Stimulated activated naive B cell treated with anti-CD40 and anti-IgM and Interleukin-4, amounts not matched to agents 10 μg/mL and 1 μg/mL and 100 μg/mL, for 72 hours (primary cell): ENCODE measurements at regions not wholly inside any gene's neighbourhood (a gene's known extent, or its start where the extent isn't known, plus 50 kb on each side); places are given as distances from the start of the nearest gene placed in this dataset.

Experiments used
- ATAC-seq, 2 donors: fragments of 150-1000 bp; cut with Tn5 transposase; replicated peaks; 2 replicates each; pipeline ENCODE4 v1.10.0; 2021; ENCODE audit warnings: moderate library complexity in 1 of 2
- DNase-seq: peaks from one replicate; pipeline ENCODE4 v3.0.0; 2021
- H3K27ac Mint-ChIP-seq: one replicate; pipeline ENCODE4 v1.8.0; 2022; ENCODE audit warnings: mild to moderate bottlenecking, mixed read lengths
- H3K27me3 Mint-ChIP-seq, 2 donors: one replicate each; pipeline ENCODE4 v1.8.0; 2022; ENCODE audit warnings: mixed read lengths in 2 of 2
- H3K36me3 Mint-ChIP-seq, 2 donors: one replicate each; pipeline ENCODE4 v1.8.0; 2022; ENCODE audit warnings: mixed read lengths in 2 of 2, mild to moderate bottlenecking in 1 of 2
- H3K4me1 Mint-ChIP-seq, 2 donors: one replicate each; pipeline ENCODE4 v1.8.0; 2022; ENCODE audit warnings: mixed read lengths in 2 of 2, mild to moderate bottlenecking in 1 of 2
- H3K4me3 Mint-ChIP-seq, 2 donors: one replicate each; pipeline ENCODE4 v1.8.0; 2022; ENCODE audit warnings: mild to moderate bottlenecking in 2 of 2, mixed read lengths in 2 of 2, moderate library complexity in 1 of 2
- H3K9me3 Mint-ChIP-seq, 2 donors: one replicate each; pipeline ENCODE4 v1.8.0; 2022; ENCODE audit warnings: mixed read lengths in 2 of 2, mild to moderate bottlenecking in 1 of 2

DNA sequence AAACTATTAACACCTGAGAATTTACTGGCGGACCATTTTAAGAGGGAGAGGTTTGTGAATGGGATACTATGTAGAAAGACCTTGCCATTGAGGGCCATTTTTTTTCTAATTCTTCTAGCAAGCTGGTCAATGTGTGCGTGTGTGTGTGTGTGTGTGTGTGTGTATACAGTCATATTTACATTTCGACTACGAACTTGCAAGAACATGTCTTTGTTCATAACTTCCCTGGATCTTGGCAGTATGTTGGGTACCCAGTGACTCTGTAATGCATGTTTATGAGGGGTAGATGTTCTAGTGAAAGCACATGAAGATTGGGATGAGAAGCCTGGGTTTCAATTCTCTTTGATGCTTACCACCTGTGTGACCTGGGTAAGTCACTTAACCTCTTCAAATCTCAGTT, 133.6 kb downstream of the UBE2E3 start:
- DNase-seq (no peak), ATAC-seq (no peak)
- Mint-ChIP-seq H3K27me3 (no peaks in the 10 kb centered on the region), H3K4me3 (no peak overlapping the region), H3K27ac (no peak overlapping the region), H3K4me1 (peaks cover 0 to 3% of the 10 kb centered on the region in 2 donors), H3K9me3 (no peaks in the 10 kb centered on the region), H3K36me3 (no peaks in the 10 kb centered on the region)

DNA sequence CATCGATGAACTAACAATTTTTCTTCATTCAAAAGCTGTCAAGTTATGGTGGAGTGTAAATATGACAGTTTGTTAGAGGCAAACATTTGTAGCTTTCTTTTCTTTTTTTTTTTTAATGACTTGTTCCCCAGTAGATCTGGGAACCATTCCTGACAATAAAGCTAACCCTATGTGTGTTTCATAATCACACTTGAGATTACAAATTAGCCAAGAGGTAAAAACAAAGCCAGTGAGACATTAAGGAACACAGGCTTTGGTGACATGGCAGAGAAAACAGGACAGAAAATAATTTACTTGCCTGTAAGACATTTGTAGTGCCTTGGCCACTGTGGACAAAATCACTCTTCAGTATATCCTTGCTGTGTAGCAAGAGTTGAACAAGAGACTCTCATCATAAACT, 135.9 kb downstream of the UBE2E3 start:
- no peak overlapping the region for H3K27ac Mint-ChIP-seq

DNA sequence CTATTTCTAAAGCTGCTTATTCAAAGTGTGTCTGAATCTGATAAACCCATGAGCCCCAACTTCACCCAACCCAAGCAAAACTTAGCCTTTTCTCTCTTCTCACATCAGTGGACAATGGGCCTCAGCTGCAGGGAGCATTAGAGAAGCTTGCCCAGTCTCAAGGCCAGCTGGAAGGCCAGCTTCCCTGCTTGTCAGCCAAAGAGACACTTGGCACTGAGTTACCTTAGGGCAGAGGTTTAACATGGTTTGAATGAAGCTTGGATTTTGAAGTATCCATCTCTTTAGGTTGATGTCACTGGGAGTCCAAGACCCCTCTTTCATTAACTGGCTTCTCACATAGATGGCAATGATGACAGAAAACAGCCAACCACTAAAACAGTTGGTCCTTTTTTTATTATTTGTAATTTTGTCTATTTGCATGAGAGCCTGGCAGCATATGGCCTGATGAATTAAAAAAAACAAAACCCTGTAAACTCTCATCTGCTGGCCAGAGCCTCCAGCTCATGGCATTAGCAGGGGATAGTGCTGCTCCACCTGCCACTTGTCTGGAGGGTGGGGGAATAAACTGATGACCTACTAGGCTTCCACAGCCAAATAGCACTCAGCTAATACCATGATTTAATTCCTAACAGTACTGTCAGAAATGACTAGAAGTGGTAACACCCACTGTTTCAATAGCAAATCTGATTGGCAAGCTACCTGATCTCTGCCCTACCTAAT, 137.0 kb downstream of the UBE2E3 start:
- ATAC-seq (no peak), DNase-seq (no peak)
- Mint-ChIP-seq H3K27ac (no peak overlapping the region), H3K27me3 (no peaks in the 10 kb centered on the region), H3K9me3 (no peaks in the 10 kb centered on the region), H3K36me3 (no peaks in the 10 kb centered on the region), H3K4me3 (no peak overlapping the region), H3K4me1 (no peaks in the 10 kb centered on the region)

More for the DNA sequence above, 135.9 kb downstream of the UBE2E3 start:
- Mint-ChIP-seq H3K36me3 (no peaks in the 10 kb centered on the region), H3K27me3 (no peaks in the 10 kb centered on the region), H3K4me3 (no peak overlapping the region), H3K4me1 (no peaks in the 10 kb centered on the region), H3K9me3 (no peaks in the 10 kb centered on the region)
- ATAC-seq: no peak
- DNase-seq: no peak

DNA sequence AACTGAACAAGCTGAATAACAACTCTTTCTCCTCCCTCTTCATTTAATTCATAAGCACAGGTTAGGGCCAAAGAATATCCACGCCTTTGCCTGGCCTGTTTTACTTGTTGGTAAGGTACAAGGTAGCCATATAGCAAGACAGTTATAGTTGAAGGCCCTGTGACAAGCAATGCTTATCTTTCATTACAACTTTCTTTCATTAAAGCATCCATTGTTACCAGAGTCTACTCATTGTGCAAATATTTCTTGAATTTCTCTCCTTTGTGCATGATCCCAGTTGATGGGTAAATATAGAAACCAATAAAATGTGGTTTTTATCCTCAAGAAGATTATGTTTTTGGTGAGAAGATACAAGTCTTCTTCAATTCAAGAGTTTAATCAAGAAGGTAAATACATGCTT, 140.2 kb downstream of the UBE2E3 start:
- Mint-ChIP-seq H3K27ac (no peak overlapping the region), H3K4me3 (no peak overlapping the region), H3K9me3 (no peaks in the 10 kb centered on the region), H3K27me3 (no peaks in the 10 kb centered on the region), H3K4me1 (peaks cover 3 to 6% of the 10 kb centered on the region in 2 donors), H3K36me3 (no peaks in the 10 kb centered on the region)
- no peak for DNase-seq
- no peak for ATAC-seq

DNA sequence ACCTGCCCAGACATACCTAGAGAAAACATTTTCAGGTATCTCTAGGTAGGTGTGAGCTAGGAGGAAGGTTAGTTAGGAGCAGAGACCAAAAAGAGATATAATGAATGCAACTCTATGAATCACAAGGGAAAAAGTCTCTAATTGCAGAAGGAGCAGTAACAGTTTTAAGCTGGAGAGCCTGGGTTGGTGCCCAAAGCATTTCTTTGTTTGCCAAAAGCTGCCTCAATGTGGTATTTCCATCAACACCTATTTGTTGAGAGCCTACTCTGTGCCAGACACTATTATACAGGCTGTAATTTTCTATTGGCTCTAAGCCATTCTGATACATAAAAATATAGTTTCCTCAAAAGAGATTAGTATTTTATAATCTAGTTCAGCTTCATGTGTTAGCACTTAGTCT, 141.6 kb downstream of the UBE2E3 start:
- Mint-ChIP-seq H3K36me3 (no peaks in the 10 kb centered on the region), H3K27ac (no peak overlapping the region), H3K4me3 (no peak overlapping the region), H3K27me3 (no peaks in the 10 kb centered on the region), H3K4me1 (peaks cover 3 to 6% of the 10 kb centered on the region in 2 donors), H3K9me3 (no peaks in the 10 kb centered on the region)
- ATAC-seq: no peak
- DNase-seq: no peak

DNA sequence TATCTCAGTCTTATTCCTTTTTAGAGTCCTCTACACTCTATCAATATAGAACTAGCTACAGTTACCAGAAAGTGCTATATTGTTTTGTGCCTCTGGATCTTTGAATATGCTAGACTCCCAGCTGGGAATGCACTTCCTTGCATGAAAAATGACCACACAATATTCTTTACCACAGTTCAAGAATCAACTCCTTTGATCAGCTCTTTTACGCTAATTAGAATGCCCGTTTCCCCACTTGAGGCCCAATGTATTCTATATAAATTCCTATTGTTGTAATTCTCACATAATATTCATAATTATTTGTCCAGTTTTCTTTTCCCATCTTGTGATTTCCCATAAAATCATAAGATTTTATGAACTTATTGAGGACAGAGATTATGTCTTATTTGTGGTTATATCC, 142.2 kb downstream of the UBE2E3 start:
- no peak overlapping the region for H3K4me3 Mint-ChIP-seq
- no peaks in the 10 kb centered on the region for H3K9me3 Mint-ChIP-seq
- no peaks in the 10 kb centered on the region for H3K36me3 Mint-ChIP-seq
- H3K27ac Mint-ChIP-seq: no peak overlapping the region
- no peak for DNase-seq
- peaks cover 3 to 6% of the 10 kb centered on the region in 2 donors for H3K4me1 Mint-ChIP-seq
- no peak for ATAC-seq
- H3K27me3 Mint-ChIP-seq: no peaks in the 10 kb centered on the region

DNA sequence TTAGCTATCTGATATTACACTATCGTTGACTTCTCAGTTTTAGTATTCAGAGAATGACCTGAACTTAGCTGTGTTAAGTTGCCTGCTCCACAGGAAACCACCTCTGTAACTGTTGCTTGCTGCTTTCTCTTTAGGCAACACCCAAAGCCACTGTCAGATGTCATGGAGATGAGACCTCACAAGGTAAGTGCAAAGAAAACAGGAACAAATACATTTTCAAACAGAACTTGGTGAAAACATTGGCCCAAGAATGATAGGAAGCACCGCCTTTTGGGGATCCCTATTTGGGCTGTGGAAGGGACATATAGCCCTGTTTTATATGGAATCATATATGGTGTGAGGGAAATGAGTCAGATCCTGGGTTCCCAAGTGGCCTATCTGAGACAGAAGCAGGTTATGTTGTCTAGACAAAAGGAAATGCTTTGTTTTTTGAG, 143.4 kb downstream of the UBE2E3 start:
- ATAC-seq (peak; percentile 92 to 95), DNase-seq (peak; percentile 18)
- no peaks in the 10 kb centered on the region for H3K27me3 Mint-ChIP-seq
- H3K4me3 Mint-ChIP-seq: no peak overlapping the region
- no peaks in the 10 kb centered on the region for H3K36me3 Mint-ChIP-seq
- H3K27ac Mint-ChIP-seq: no peak overlapping the region
- no peaks in the 10 kb centered on the region for H3K9me3 Mint-ChIP-seq
- peaks cover 3 to 6% of the 10 kb centered on the region in 2 donors for H3K4me1 Mint-ChIP-seq

DNA sequence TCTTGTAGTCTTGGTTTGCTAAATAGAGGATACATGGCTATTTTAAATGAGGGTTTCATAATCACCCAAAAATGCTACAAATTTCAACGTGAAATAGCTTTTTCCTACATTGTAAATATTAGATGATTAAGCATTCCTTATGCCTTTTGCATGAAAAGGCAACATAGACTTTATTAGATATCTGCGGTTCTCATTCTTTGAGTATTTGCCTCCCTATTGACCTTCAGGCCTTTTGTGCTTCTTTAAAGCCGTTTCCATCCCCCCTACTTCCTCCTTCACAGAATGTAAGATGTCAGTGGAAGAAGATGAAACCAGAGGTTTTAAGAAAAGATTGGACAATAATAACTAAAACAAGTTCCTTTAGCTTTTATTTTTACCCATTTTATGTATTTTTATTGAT, 144.1 kb downstream of the UBE2E3 start:
- ATAC-seq: no peak
- no peak overlapping the region for H3K27ac Mint-ChIP-seq
- DNase-seq: no peak
- no peaks in the 10 kb centered on the region for H3K36me3 Mint-ChIP-seq
- H3K27me3 Mint-ChIP-seq: no peaks in the 10 kb centered on the region
- peaks cover 4 to 6% of the 10 kb centered on the region in 2 donors for H3K4me1 Mint-ChIP-seq
- H3K9me3 Mint-ChIP-seq: no peaks in the 10 kb centered on the region
- H3K4me3 Mint-ChIP-seq: no peak overlapping the region

DNA sequence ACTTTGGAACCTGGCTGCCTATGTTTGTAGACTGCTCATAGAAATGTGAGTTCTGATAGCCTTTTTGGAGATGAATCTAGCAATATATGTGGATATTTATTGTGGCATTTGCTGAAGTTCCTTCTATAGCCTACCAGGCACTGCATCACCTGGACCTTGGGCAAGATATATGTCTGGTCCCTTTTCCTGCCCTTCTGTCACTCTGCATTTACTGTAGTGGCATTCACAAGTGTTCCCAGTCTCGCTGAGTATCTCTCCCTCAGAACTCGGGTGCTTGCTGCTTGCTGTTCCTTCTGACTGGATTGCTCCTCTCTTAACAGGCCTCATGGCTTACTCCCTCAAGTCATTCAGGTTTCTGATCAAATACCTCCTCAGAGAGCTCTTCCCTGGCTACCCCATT, 145.0 kb downstream of the UBE2E3 start:
- Mint-ChIP-seq H3K9me3 (no peaks in the 10 kb centered on the region), H3K4me3 (no peak overlapping the region), H3K27ac (no peak overlapping the region), H3K27me3 (no peaks in the 10 kb centered on the region), H3K36me3 (no peaks in the 10 kb centered on the region), H3K4me1 (peaks cover 6 to 7% of the 10 kb centered on the region in 2 donors)
- ATAC-seq (no peak), DNase-seq (no peak)

DNA sequence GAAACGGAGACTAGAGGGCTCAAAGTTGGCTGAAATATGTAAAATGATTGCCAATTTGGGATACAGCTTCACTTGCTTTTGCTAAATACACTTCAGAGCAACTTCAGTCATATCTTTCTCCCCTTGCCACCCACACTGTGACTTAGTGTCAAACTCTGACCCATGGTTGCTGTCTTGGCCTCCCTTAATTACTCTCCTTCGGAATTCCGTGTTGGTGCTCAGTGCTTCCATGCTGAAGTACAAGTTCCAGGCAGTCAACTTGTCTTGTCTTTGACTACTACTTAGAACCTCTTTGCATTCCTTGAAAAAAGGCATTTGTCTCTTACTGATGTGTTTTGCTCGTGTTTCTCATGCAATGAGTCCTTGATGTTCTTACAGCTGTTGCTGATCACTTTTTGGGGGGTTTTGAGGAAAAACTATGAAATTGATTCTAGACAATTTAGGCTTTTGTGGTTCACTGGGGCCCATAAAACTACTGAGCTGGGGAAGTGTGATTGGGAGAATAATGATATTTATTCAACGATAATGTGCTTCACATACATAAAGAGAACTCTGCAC, 146.0 kb downstream of the UBE2E3 start:
- DNase-seq: no peak
- no peaks in the 10 kb centered on the region for H3K9me3 Mint-ChIP-seq
- no peaks in the 10 kb centered on the region for H3K36me3 Mint-ChIP-seq
- H3K4me1 Mint-ChIP-seq: peaks cover 6 to 9% of the 10 kb centered on the region in 2 donors
- H3K27me3 Mint-ChIP-seq: no peaks in the 10 kb centered on the region
- H3K27ac Mint-ChIP-seq: no peak overlapping the region
- H3K4me3 Mint-ChIP-seq: no peak overlapping the region
- ATAC-seq: no peak

DNA sequence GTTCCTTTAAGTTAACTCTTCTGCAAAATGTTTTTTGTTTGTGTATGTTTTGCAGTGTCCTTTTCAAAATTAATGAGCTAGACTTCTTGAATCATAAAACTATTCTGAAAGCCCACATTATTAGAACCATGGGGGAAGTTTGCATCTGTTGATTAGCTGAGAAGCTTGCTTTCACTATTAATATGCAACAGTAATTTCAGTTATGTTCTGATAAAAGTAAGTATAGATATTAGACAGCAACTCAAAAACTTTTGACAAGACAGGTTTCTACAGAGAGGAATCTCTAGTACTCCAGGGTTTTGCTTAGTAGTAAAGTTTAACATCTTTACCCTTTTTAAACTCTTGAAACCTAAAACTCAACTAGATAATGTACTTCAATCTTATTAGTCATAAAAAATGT, 147.8 kb downstream of the UBE2E3 start:
- no peaks in the 10 kb centered on the region for H3K9me3 Mint-ChIP-seq
- ATAC-seq (peak; percentile 73 to 76), DNase-seq (no peak)
- no peaks in the 10 kb centered on the region for H3K27me3 Mint-ChIP-seq
- H3K36me3 Mint-ChIP-seq: no peaks in the 10 kb centered on the region
- peaks cover 6 to 12% of the 10 kb centered on the region in 2 donors for H3K4me1 Mint-ChIP-seq
- no peak overlapping the region for H3K4me3 Mint-ChIP-seq
- H3K27ac Mint-ChIP-seq: no peak overlapping the region

DNA sequence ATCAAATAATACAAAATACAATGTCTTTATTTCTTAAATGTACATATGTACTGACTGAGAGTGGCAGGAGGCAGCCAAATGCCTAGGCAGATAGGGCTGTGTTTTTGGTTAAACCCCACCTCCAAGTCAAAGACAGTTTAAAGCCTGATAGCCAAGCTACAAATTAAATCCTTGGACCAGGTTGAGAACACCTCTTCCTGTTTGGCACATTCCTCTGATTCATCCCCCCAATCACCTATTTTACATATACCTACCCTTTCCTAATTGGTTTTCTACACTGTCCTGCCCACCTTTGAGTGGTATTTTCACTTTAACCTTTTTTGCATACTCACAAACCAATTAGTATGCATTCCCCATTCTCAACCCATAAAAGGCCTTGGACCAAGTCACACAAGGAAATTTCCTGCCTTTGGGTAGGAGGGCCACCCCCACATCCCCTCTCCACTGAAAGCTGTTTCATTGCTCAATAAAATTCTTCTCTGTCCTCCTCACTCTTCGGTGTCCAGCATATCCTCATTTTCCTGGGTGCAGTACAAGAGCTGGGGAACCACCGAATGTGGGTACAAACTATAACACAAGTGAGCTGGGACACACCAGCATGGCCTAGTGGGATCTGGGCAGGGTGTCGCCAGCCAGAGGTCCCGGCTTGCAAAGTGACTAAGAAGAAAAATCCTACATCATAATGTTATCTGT, 149.1 kb downstream of the UBE2E3 start:
- Mint-ChIP-seq H3K4me3 (no peak overlapping the region), H3K4me1 (peaks cover 0 to 9% of the 10 kb centered on the region in 2 donors), H3K27me3 (no peaks in the 10 kb centered on the region), H3K27ac (no peak overlapping the region), H3K9me3 (no peaks in the 10 kb centered on the region), H3K36me3 (no peaks in the 10 kb centered on the region)
- DNase-seq (no peak), ATAC-seq (no peak)

DNA sequence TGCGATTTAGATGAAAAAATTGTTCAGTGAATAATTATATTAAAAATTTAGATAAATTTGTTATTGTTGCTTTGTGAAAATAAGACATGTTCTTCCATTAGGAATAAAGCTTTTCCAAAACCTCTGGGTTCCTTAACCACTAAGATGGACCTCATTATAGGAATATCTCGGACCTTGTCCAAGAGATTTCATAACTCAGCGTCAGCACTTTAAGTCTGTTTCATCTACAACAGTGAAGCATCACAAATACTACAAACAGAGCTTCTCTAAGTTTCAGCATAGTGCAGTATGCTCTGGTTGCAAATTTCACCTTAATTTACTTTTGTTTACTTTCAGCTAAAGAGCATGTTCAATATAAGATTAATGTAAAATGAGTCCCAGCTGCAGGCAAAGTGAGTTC, 150.3 kb downstream of the UBE2E3 start:
- ATAC-seq (no peak), DNase-seq (no peak)
- H3K36me3 Mint-ChIP-seq: no peaks in the 10 kb centered on the region
- H3K4me1 Mint-ChIP-seq: peaks cover 0 to 9% of the 10 kb centered on the region in 2 donors
- H3K9me3 Mint-ChIP-seq: no peaks in the 10 kb centered on the region
- no peak overlapping the region for H3K27ac Mint-ChIP-seq
- H3K4me3 Mint-ChIP-seq: no peak overlapping the region
- no peaks in the 10 kb centered on the region for H3K27me3 Mint-ChIP-seq

DNA sequence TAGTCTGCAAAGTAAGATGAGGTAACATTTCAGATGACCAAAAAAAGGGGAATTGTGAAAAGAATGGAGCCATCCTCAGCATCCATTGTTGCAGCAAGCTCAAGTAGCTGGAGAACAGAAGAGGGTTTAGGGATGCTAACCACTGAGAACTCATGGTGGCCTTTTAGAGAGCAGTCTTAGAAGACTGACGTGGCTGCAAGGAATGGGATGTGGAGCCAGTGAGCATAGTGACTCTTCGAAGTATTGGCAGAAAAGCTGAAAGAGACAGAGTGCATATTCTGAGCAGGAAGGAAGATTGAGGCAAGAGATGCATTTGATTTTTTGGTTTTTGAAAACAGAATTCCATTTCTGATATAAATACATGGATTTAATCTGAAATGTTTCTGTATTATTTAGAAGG, 151.2 kb downstream of the UBE2E3 start:
- peaks cover 0 to 9% of the 10 kb centered on the region in 2 donors for H3K4me1 Mint-ChIP-seq
- H3K27me3 Mint-ChIP-seq: no peaks in the 10 kb centered on the region
- no peak for DNase-seq
- H3K27ac Mint-ChIP-seq: no peak overlapping the region
- ATAC-seq: no peak
- H3K4me3 Mint-ChIP-seq: no peak overlapping the region
- H3K36me3 Mint-ChIP-seq: no peaks in the 10 kb centered on the region
- H3K9me3 Mint-ChIP-seq: no peaks in the 10 kb centered on the region

DNA sequence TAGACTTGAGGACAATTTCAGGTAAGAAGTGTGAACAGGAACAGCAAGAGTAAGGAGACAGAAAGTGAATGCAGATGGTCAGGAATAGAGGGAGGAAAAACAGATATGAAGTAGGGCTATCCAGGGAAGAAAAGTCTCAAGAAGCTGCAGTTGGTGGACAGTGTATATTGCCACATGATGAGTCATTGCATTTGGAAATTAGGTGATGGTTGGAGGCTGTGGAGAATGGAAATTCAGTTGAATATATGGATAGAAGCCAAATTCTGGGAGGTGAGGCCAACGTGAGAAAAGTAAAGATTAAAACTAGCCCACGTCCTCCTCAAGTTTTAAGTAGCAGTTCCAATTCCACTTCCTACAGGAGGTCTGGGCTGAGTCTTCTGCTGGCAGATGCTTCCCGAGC, 158.4 kb downstream of the UBE2E3 start:
- Mint-ChIP-seq H3K9me3 (no peaks in the 10 kb centered on the region), H3K27me3 (peaks cover 0 to 5% of the 10 kb centered on the region in 2 donors), H3K27ac (no peak overlapping the region), H3K4me3 (no peak overlapping the region), H3K36me3 (no peaks in the 10 kb centered on the region), H3K4me1 (no peaks in the 10 kb centered on the region)
- ATAC-seq (no peak), DNase-seq (no peak)
